ENCODE measurements at regions not wholly inside any gene's neighbourhood (a gene's known extent, or its start where the extent isn't known, plus 50 kb on each side); places are given as distances from the start of the nearest gene placed in this dataset.

DNA sequence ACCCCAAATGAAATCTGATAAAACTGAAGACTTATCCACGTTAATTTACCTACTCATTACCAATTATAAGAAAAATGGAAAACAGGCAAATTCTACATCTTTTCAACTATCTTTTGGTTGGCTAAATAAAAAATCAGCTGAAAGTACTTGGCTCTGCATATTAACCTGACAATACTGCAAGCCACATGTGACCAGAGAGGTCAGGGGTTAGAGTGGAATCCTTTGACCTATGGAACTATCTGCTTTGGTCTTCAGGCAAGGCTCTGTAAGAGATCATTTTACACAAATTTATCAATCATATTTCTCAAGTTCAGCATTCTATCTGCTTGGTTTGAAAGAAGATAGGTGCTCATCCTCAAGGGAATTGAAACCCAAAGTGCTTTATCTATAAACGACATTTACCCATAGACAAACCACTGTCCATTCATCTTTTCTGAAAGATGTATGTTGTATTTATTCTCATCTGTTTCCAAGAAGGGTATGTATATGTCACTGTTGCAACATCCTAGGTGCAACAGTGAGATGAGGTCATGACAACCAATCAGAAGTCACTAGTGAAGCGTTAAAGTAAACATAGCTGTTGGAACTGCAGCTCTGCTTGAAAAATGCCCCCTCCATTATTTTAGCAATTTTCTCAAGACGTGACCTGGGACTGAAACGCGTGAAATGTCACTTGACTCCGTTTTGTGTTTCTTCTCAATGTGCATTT, 144.9 kb upstream of the POU5F2 start (continued):
- TF ChIP-seq TAF1 (IDR thresholded peaks at IDR 0.05; ENCODE audit: low read depth, low read length): no peak

Data from H1 (cell line).